Mucosa of descending colon (tissue), 3 donors: ENCODE measurements at regions not wholly inside any gene's neighbourhood (a gene's known extent, or its start where the extent isn't known, plus 50 kb on each side); places are given as distances from the start of the nearest gene placed in this dataset.

Source experiments
- ATAC-seq: fragments of 200-7000 bp; cut with Tn5 transposase; one replicate; pipeline ENCODE4 v1.9.1; 2020; ENCODE audit warnings: mild to moderate bottlenecking, moderate library complexity
- DNase-seq, 3 donors: peaks; one replicate each; pipeline ENCODE4 v3.0.0-alpha.2; 2020
- H3K36me3 ChIP-seq: fragments of 200-600 bp; one replicate; pipeline ENCODE4 v1.8.0; 2021; ENCODE audit warnings: low read depth, mild to moderate bottlenecking
- H3K4me1 ChIP-seq: fragments of 200-600 bp; one replicate; pipeline ENCODE4 v1.8.0; 2021; ENCODE audit warnings: low read depth, mild to moderate bottlenecking
- H3K4me3 ChIP-seq: fragments of 200-600 bp; one replicate; pipeline ENCODE4 v1.8.0; 2021; ENCODE audit warnings: mild to moderate bottlenecking
- H3K9me3 ChIP-seq: fragments of 200-600 bp; one replicate; pipeline ENCODE4 v1.8.0; 2021; ENCODE audit warnings: mild to moderate bottlenecking
- CTCF ChIP-seq: fragments of 200-600 bp; IDR thresholded peaks from one replicate; pipeline ENCODE4 v1.8.0; 2022; ENCODE audit warnings: antibody characterized with exemption, mild to moderate bottlenecking
- intact Hi-C, 2 donors: fragments of 100-400 bp; cut with DNase I in 1 of 2; cut with micrococcal nuclease in 1 of 2; formaldehyde crosslinking; loops; one replicate each; pipeline versions ENCODE4 v1.11.0 to v1.11.1; 2022; cut with DNase I, micrococcal nuclease
- donor health status: DM: no; HTN: no; CAD: no; lungs with moderate emphysema.
- donor health status: DM: no; HTN: no; CAD: no.
- donor health status: DM: no; HTN: yes; CAD: no.

GRCh38 chr5:105587963-105588662 lies 2025.5 kb upstream of the NUDT12 start:
- no peaks in the 10 kb centered on the region for H3K4me1 ChIP-seq
- no peaks in the 10 kb centered on the region for H3K9me3 ChIP-seq
- TF ChIP-seq CTCF, result no peak
- no peak for DNase-seq
- intact Hi-C loops, result no loop called here
- H3K4me3 ChIP-seq, result no peak overlapping the region
- H3K36me3 ChIP-seq, result no peaks in the 10 kb centered on the region
- no peak for ATAC-seq

DNA sequence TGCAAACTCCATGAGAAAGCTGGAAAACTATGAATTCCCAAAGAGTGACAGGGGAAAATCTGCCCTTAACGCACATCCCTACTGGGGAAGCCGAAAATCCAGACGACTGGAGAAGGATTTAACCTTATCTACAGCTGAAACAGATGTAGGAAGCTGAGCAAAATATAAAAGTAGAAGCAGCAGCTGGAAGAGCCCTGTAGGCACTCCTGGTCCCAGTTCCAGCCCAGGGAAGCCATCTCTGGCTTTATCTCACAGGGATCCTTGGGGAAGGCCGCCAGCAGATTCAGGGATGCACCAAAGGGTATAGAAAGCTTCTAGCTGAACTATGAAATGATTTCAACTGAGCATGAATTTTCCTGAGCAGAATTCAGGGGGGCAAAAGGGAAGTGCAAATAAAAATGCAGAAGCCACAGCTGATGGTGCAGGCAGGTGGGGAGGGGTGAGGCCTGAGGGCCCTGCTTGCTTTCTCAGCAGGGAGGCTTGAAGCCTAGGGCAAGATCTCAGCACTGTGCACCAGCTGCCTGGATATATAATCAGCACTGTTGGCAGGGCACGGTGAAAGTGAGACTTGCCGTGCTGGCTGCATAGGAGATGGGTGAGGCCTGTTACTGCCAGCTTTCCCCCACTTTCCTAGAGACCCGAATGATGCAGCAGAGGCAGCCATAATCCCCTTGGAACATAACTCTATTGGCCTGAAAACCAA lies 2019.5 kb upstream of the NUDT12 start:
- Histone ChIP-seq H3K9me3 (no peaks in the 10 kb centered on the region), H3K4me3 (no peak overlapping the region), H3K4me1 (no peaks in the 10 kb centered on the region), H3K36me3 (no peaks in the 10 kb centered on the region)
- intact Hi-C loops, result no loop called here
- no peak for TF ChIP-seq CTCF
- no peak for DNase-seq
- ATAC-seq, result no peak

DNA sequence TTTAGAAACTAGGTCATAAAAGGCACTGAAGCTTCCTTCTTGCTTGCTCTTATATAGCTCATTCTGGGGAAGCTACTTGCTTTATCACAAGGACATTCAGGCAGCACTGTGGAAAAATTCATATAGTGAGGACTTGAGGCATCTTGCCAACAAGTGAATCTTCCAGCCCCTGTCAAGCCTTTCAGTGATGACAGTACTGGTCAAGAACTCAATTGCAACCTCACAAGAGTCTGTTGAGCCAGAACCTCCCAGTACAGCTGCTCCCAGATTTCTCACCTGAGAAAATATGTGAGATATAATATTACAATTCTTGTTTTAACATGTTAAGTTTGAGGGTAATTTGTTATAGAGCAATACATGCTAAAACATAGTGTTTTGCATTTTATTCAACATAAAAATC lies 2011.0 kb upstream of the NUDT12 start:
- TF ChIP-seq CTCF, result no peak
- no peak overlapping the region for H3K4me3 ChIP-seq
- H3K9me3 ChIP-seq, result no peaks in the 10 kb centered on the region
- intact Hi-C loops, result no loop called here
- no peaks in the 10 kb centered on the region for H3K4me1 ChIP-seq
- ATAC-seq (no peak), DNase-seq (no peak)
- no peaks in the 10 kb centered on the region for H3K36me3 ChIP-seq

DNA sequence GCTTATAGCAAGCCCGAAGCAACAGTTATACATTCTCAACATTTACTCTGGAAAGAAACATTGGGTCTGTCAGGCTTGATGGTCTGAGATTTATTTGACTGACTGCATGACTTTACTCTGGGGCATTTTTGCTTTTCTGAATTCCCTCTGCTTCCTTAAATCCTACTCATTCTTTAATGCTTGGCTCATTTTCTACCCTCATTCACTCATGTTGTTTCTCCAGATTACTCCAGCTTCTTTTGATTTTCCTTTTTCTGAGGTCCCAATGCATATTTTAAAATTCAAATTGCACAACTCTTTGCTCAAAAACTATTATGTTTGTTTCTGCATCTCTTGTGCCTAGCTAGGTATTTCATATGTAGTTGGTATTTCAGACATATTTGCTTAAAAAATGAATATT lies 2002.9 kb upstream of the NUDT12 start:
- TF ChIP-seq CTCF, result no peak
- Histone ChIP-seq H3K9me3 (no peaks in the 10 kb centered on the region), H3K4me3 (no peak overlapping the region), H3K36me3 (no peaks in the 10 kb centered on the region), H3K4me1 (no peaks in the 10 kb centered on the region)
- ATAC-seq (no peak), DNase-seq (no peak)
- intact Hi-C loops, result no loop called here

GRCh38 chr5:105563842-105564241 lies 2001.3 kb upstream of the NUDT12 start:
- no peak overlapping the region for H3K4me3 ChIP-seq
- no peak for TF ChIP-seq CTCF
- H3K36me3 ChIP-seq, result no peaks in the 10 kb centered on the region
- H3K9me3 ChIP-seq, result no peaks in the 10 kb centered on the region
- no peak for DNase-seq
- H3K4me1 ChIP-seq, result no peaks in the 10 kb centered on the region
- no peak for ATAC-seq
- intact Hi-C loops, result no loop called here
